A549 (cell line): ENCODE measurements at regions not wholly inside any gene's neighbourhood (a gene's known extent, or its start where the extent isn't known, plus 50 kb on each side); places are given as distances from the start of the nearest gene placed in this dataset.

Experiments
- ATAC-seq, 2 experiments: fragments of 200-7000 bp in 1 of 2; fragments of >200 bp in 1 of 2; cut with Nextera tagmentation in 1 of 2; cut with Tn5 transposase in 1 of 2; 3 replicates each; pipeline versions ENCODE4 v1.8.0 to v1.9.1; 2018 to 2020; ENCODE audit warnings: mild to moderate bottlenecking in 1 of 2, moderate library complexity in 1 of 2
- CTCF ChIA-PET: fragments of 300-600 bp; sonication (Branson Sonifier 250); formaldehyde crosslinking; extraction: SDS; loops from one replicate; lab custom pipeline; 2021; ENCODE audit warnings: antibody characterized with exemption, inconsistent platforms; lab: Yijun Ruan, JAX
- POLR2A ChIA-PET: fragments of 350-600 bp; formaldehyde crosslinking; extraction: SDS; loops from one replicate; lab custom pipeline; 2021; ENCODE audit warnings: antibody characterized with exemption, inconsistent platforms; lab: Yijun Ruan, JAX
- DNase-seq, 2 experiments: peaks; one replicate each; pipeline versions ENCODE4 v3.0.0 to v3.0.0-alpha.2; 2011 to 2016; ENCODE audit warnings: low read depth in 1 of 2, low spot score in 1 of 2
- FAIRE-seq: peaks from 2 replicates; lab custom pipeline; 2011; peaks lifted over from hg19 to GRCh38; lab: Jason Lieb, UNC
- H3K27ac ChIP-seq, 2 experiments: fragments of >200 bp; sonication (Bioruptor Twin); formaldehyde crosslinking; 3 replicates each; pipeline ENCODE4 v1.5.1; 2016 to 2017
- H3K4me1 ChIP-seq: fragments of >200 bp; sonication (Bioruptor Twin); formaldehyde crosslinking; 3 replicates; pipeline ENCODE4 v1.6.1; 2016
- H3K4me2 ChIP-seq: fragments of >200 bp; sonication (Bioruptor Twin); formaldehyde crosslinking; 3 replicates; pipeline ENCODE4 v1.6.1; 2016
- H3K4me3 ChIP-seq: fragments of >200 bp; sonication (Bioruptor Twin); formaldehyde crosslinking; 3 replicates; pipeline ENCODE4 v1.5.1; 2016
- H3K9me3 ChIP-seq: fragments of >200 bp; sonication (Bioruptor Twin); formaldehyde crosslinking; 3 replicates; pipeline ENCODE4 v1.6.1; 2016
- BCL3 ChIP-seq: fragments of >200 bp; sonication (Bioruptor Twin); formaldehyde crosslinking; IDR thresholded peaks from 3 replicates; pipeline ENCODE4 v1.6.1; 2016
- CTCF ChIP-seq: fragments of >200 bp; sonication (Bioruptor Twin); formaldehyde crosslinking; IDR thresholded peaks from 3 replicates; pipeline ENCODE4 v1.5.1; 2016
- EHMT2 ChIP-seq: fragments of 200-600 bp; sonication (generic); IDR thresholded peaks from 2 replicates; pipeline ENCODE4 v1.6.1; 2016; ENCODE audit warnings: antibody characterized with exemption, low read depth, mild to moderate bottlenecking, moderate library complexity
- ELK1 ChIP-seq: fragments of 150-350 bp; IDR thresholded peaks from 2 replicates; pipeline ENCODE4 v1.6.1; 2014; ENCODE audit warnings: low read depth, mild to moderate bottlenecking, low read length
- ESRRA ChIP-seq: fragments of 150-350 bp; IDR thresholded peaks from 2 replicates; pipeline ENCODE4 v1.6.1; 2014; ENCODE audit warnings: mild to moderate bottlenecking, low read length, borderline replicate concordance
- FOSB ChIP-seq: fragments of 250-450 bp; sonication (Bioruptor Pico); IDR thresholded peaks from 2 replicates; pipeline ENCODE4 v1.5.0; 2020; ENCODE audit warnings: mild to moderate bottlenecking, moderate library complexity
- FOSL2 ChIP-seq, 2 experiments: fragments of 450-650 bp in 1 of 2; fragments of >200 bp in 1 of 2; sonication (Bioruptor Twin) in 1 of 2; formaldehyde crosslinking; IDR thresholded peaks; 2 replicates each; pipeline versions ENCODE4 v1.5.0 to v1.6.1; 2016 to 2020; ENCODE audit warnings: mild to moderate bottlenecking in 1 of 2, moderate library complexity in 1 of 2
- HDAC2 ChIP-seq: fragments of 200-600 bp; sonication (generic); IDR thresholded peaks from 2 replicates; pipeline ENCODE4 v1.6.1; 2016
- HES2 ChIP-seq: fragments of >200 bp; sonication (Bioruptor Twin); formaldehyde crosslinking; IDR thresholded peaks from 2 replicates; pipeline ENCODE4 v1.6.1; 2016
- HEYL ChIP-seq: fragments of 250-450 bp; sonication (Bioruptor Pico); IDR thresholded peaks from 2 replicates; pipeline ENCODE4 v1.8.0; 2021; ENCODE audit warnings: mild to moderate bottlenecking, moderate library complexity
- HMGXB4 ChIP-seq: fragments of 250-450 bp; sonication (Bioruptor Pico); IDR thresholded peaks from 2 replicates; pipeline ENCODE4 v1.5.0; 2021; ENCODE audit warnings: mild to moderate bottlenecking, moderate library complexity, borderline replicate concordance
- HOXB5 ChIP-seq: fragments of 250-450 bp; sonication (Bioruptor Pico); IDR thresholded peaks from 2 replicates; pipeline ENCODE4 v1.5.0; 2020; ENCODE audit warnings: mild to moderate bottlenecking, moderate library complexity
- JUNB ChIP-seq: fragments of >200 bp; sonication (Bioruptor Twin); formaldehyde crosslinking; IDR thresholded peaks from 2 replicates; pipeline ENCODE4 v1.6.1; 2016
- KDM1A ChIP-seq: fragments of 200-600 bp; sonication (generic); IDR thresholded peaks from 2 replicates; pipeline ENCODE4 v1.6.1; 2016; ENCODE audit warnings: low read depth, mild to moderate bottlenecking
- MAX ChIP-seq: IDR thresholded peaks from 2 replicates; pipeline ENCODE4 v1.6.1; 2012
- MAZ ChIP-seq: fragments of 150-350 bp; IDR thresholded peaks from 2 replicates; pipeline ENCODE4 v1.6.1; 2014; ENCODE audit warnings: antibody characterized with exemption, low read depth, low read length, borderline replicate concordance
- PBX3 ChIP-seq: IDR thresholded peaks from 2 replicates; pipeline ENCODE4 v1.6.1; 2012
- SMC3 ChIP-seq: fragments of >200 bp; sonication (Bioruptor Twin); formaldehyde crosslinking; IDR thresholded peaks from 3 replicates; pipeline ENCODE4 v1.6.1; 2018; ENCODE audit warnings: inconsistent platforms
- SREBF2 ChIP-seq: fragments of 450-650 bp; IDR thresholded peaks from 2 replicates; pipeline ENCODE4 v1.6.1; 2014; ENCODE audit warnings: mild to moderate bottlenecking, moderate library complexity
- USF2 ChIP-seq: fragments of 450-650 bp; IDR thresholded peaks from 2 replicates; pipeline ENCODE4 v1.6.1; 2014; ENCODE audit warnings: antibody characterized with exemption
- ZC3H11A ChIP-seq: fragments of 450-650 bp; IDR thresholded peaks from 2 replicates; pipeline ENCODE4 v1.6.1; 2014; ENCODE audit warnings: antibody characterized with exemption, mild to moderate bottlenecking
- ZFP36 ChIP-seq: fragments of 450-650 bp; IDR thresholded peaks from 2 replicates; pipeline ENCODE4 v1.6.1; 2014; ENCODE audit warnings: borderline replicate concordance; ENCODE audit not compliant: partially characterized antibody
- ZNF302 ChIP-seq: fragments of 250-450 bp; sonication (Bioruptor Pico); IDR thresholded peaks from 2 replicates; pipeline ENCODE4 v1.9.0; 2021; ENCODE audit warnings: inconsistent platforms, mild to moderate bottlenecking, moderate library complexity
- WGBS: methylation state at CpG from one replicate; pipeline ENCODE4 v1.1.6; 2017; ENCODE audit errors: missing lambda C conversion rate; 5-methylcytosine and 5-hydroxymethylcytosine counted together

GRCh38 chr2:54384301-54385203 is 71.6 kb upstream of the SPTBN1 start:
- TF ChIP-seq ZFP36 (no peak), ESRRA (no peak), FOSB (CRISPR knock-in tag) (no peak), SREBF2 (no peak), EHMT2 (no peak), JUNB (no peak), ELK1 (no peak), HEYL (CRISPR knock-in tag) (no peak), HDAC2 (no peak), KDM1A (no peak), HOXB5 (CRISPR knock-in tag) (no peak), BCL3 (no peak)
- H3K4me3 ChIP-seq, result no peak overlapping the region
- no peak for DNase-seq
- ATAC-seq, result no peak
- 69% methylated on average over 11 of the region's 11 CpGs for WGBS
- no peak for FAIRE-seq
- no peak overlapping the region for H3K27ac ChIP-seq
- H3K9me3 ChIP-seq, result no peaks in the 10 kb centered on the region
- CTCF ChIA-PET, result interaction anchor here (0.9 kb wide), 1 partner anchor 12 kb away, joined by 3 read pairs; no protein-coding TSS in a partner anchor
- POLR2A ChIA-PET, result no interaction called here
- no peak overlapping the region for H3K4me2 ChIP-seq
- no peaks in the 10 kb centered on the region for H3K4me1 ChIP-seq

GRCh38 chr2:54385271-54385670 is 70.9 kb upstream of the SPTBN1 start:
- no peak for TF ChIP-seq MAZ
- TF ChIP-seq ZC3H11A, result no peak
- TF ChIP-seq MAX, result no peak
- no peak for TF ChIP-seq PBX3
- no peak for TF ChIP-seq FOSL2 (IDR thresholded peaks at IDR 0.05)
- TF ChIP-seq FOSL2 (CRISPR knock-in tag; IDR thresholded peaks at IDR 0.05), result no peak
- no peak for TF ChIP-seq HMGXB4 (CRISPR knock-in tag)
- no peak for TF ChIP-seq CTCF
- no peak for TF ChIP-seq USF2
- TF ChIP-seq EHMT2, result no peak
- TF ChIP-seq ZNF302 (CRISPR knock-in tag), result no peak
- TF ChIP-seq SMC3, result no peak
- TF ChIP-seq ELK1, result no peak
- no peak for TF ChIP-seq HES2
- 94% methylated on average over 1 of the region's 1 CpG for WGBS
- no peak for ATAC-seq
- Histone ChIP-seq H3K9me3 (no peaks in the 10 kb centered on the region), H3K27ac (no peak overlapping the region), H3K4me3 (no peak overlapping the region), H3K4me1 (no peaks in the 10 kb centered on the region), H3K4me2 (no peak overlapping the region)
- DNase-seq, result no peak
- FAIRE-seq, result no peak
- ChIA-PET CTCF (interaction anchor here (0.9 kb wide), 1 partner anchor 13 kb away, joined by 3 read pairs; no protein-coding TSS in a partner anchor), POLR2A (no interaction called here)
